ENCODE measurements at regions not wholly inside any gene's neighbourhood (a gene's known extent, or its start where the extent isn't known, plus 50 kb on each side); places are given as distances from the start of the nearest gene placed in this dataset.

DNA sequence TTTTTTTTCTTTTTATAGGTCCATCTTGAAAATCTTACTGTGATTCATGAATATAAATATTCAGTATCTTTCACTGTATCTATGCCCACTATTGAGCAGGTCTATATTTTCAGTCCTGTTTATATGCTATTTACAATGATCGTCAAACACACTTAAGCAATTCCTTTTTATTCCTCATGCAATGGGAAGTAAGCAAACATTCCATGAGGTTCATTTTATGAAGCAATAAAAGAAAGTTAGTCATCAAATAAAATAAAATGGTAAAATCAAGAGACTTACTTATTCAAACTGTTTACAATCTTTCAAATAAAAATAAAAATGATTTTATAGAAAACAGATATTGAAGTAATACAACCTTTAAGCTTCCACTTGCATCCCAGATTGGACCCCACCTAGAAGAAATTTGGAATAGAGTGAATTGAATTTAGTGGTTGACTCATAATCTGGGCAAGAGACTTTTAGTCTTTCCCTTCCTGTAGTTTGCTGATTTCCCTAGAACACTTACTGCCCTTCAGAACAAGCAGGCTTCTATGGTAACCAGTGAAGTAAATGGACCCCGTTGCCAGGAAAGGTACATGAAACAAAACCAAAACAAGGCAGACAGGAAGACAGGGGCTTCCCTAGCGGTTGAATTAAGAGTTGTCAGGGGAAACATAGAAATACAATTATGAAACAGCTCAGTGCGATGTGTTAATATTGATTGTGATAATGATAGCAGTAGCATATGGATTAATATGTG is 241.0 kb upstream of the ATP2B1 start:
- DNase-seq (ENCODE audit: low read depth in 3 of 3, low spot score in 2 of 3): no peak

DNA sequence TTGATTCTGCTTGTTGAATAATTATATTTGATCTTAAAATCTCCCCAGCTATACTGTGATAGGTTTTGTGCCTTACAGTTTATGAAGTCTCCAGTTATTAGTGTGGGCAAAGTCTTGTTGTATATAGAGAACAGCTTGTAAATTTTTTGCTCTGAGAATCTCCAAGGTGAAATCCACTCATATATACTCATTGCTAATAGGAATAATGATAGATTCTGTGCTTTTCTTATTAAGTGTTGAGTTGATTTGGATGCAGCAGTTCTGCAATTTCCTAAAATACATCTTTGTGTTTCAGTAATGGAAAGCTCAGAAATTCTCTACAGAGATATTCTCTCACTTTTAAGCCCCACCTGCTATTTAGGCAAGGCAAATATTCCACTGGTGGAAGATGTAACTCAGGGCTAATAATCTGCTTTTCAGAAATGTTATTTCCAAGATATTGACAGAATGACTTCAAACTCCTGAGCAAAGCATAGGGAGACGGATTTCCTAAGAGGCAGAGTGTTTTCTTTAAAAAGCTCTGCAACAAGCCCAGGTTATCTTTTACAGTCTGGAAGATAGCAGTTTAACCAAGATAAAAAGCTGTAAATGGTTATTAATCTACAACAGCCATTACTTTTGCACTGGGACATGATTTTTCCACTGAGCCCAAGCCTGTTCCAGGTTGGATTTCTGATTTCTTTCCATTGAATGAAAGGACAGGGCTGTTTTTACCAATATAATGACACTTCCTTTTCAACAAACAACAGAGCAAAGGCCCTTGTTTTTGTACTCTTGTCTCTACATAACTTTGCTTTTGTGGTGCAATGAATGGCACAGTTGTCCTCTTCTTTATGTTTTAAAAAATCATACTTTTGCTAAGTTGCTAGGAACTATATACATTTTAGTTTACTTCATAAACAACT is 239.9 kb upstream of the ATP2B1 start:
- no peak for DNase-seq (ENCODE audit: low read depth in 3 of 3, low spot score in 2 of 3)

DNA sequence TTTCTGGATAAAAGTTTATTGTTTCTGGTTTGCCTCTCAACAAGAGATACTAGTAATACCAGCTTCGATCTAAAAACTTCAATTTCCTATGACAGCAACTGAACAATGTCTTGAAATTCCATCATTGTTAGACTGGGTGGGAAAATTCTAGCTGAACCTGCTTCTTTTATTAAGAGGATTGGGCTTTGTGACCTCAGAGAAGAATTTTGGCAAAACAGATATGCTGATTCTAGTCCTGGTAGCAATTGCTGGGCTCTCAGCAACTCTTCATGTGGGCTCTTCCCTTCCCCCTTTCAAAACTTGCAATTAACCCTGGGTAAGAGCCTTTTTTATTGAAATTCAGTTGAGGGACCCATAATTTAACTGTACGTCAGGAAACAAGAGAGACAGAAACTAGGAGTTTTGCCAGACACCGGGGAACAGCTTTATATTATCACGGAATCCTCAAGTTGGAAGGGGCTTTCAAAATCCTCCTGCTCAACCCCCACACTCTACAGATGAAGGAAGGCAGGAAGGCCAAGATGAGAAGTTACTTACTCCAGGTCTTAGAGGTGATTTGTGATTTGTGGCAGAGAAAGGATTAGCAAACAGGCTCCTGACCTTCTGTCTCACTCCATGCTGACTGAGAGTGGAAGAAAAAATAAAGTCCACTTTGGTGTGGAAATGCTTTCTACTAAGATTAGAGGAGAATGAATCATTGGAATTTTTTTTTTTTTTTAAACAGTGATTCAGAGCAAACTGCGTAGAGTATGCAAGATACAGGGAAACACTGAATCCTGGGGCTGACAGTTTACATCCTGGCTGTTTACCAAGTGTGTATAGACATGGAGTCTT is 239.0 kb upstream of the ATP2B1 start:
- DNase-seq (ENCODE audit: low read depth in 3 of 3, low spot score in 2 of 3): peak in 2 of 3 donors; percentile 40 to 65

DNA sequence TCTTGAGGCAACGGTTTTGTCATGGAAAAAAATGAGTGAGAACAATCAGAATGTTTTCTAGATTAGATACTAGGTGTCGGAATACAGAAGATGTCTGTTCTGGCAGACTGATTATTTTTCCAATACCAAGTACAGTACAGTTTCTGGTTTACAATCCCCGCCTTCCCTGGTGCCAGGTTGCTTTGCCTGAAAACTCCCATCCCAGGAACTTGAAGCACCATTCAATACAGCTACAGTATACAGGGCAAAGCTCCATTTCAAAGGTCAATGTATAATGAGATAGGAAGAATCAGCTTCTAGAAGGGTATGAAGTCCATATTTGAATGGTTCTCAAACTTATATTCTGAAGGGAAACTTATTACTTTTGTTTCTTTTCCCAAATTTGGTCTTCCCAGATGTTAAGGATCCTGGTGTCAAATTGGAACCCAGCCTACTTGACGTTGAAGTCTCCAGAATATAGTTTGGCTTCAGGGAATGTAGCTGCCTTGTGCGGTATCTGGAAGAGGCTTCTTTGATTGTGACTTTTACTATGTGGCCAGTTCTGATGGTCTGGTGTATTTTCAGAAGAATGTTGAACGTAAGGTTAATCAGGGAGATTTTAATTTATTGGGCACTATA is 238.0 kb upstream of the ATP2B1 start:
- DNase-seq (ENCODE audit: low read depth in 3 of 3, low spot score in 2 of 3): no peak

DNA sequence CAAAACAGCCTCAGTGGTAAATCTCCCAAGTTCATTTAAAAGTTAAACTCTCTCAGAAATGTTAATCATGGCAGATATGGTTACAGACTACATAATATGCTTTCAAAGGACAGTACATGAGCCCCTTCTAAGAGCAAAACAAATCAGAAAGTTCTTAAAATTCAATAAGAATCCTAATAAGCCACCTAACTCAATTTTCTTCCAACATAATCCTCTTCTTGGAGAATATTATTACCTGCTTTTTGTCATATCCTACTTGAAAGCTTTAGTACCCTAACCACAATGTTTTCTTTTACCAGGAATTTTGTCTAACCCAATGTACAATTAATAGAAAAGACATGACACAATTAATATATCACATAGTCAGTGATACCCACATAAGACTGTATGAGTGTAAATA is 236.5 kb upstream of the ATP2B1 start:
- no peak for DNase-seq (ENCODE audit: low read depth in 3 of 3, low spot score in 2 of 3)

DNA sequence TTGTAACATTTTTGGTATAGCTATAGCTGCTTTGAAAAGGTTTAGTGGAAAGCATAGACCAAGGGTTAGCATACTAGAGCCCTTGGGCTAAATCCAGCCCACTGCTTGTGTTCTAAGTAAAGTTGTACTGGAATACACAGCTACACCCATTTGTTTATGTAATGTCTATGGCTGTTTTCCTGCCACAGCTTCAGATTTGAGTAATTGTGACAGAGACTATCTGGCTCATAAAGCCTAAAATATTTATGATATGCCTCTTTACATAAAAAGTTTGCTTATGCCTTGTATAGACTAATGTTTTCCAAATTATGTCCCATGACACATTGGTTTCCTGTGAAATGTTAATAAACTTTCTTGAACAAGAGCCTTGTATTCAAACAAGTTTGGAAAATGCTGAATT is 234.8 kb upstream of the ATP2B1 start:
- no peak for DNase-seq (ENCODE audit: low read depth in 3 of 3, low spot score in 2 of 3)

DNA sequence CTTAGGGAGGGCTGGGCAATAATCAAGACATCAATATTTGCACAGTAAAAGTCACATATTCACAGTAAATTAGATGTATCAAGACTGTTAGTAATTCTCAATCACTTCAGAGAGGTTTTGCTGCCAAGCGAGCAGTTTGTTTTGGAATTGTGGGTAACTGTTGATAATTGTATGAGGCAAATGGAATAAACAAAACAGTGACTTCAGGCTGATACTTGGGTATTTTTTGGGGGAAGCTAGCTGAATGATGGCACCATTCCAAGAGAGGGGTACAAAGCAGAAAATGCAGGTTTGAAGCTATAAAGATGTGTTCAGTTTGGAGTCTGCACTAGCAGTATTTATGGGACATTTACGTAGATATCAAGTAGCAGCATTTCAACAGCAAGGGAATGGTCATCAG is 232.8 kb upstream of the ATP2B1 start:
- no peak for DNase-seq (ENCODE audit: low read depth in 3 of 3, low spot score in 2 of 3)

DNA sequence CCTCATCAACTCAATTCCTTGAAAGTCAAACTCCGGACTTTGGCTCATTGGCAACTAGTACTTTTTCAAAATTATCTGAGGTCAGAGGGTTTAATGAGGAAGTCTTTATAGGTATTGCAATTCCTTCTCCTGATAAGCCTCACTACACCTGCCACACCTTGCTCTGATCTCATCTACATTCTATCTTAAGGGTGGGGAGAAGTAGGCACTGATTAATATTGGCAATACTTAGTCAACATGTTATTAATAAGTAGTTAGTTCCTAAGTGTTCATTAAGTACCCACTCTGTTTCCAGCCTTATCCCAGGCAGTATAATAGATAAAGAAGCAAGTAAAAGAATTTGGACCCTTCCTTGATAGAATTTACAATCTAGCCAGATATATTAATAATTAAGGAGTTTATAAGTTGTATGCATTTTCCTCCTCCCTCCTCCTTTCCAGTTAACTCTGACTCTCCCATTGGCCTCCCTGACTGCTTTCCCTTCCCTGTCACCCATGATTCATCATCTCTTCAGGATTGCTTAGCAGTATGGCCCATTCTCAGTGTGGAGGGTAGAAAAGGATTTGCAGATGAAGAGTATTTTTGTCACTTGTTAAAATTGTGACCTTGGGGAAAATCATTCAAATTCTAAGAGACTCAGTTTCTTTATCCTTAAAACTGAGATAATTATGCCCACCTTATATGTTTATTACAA is 231.0 kb upstream of the ATP2B1 start:
- no peak for DNase-seq (ENCODE audit: low read depth in 3 of 3, low spot score in 2 of 3)

DNA sequence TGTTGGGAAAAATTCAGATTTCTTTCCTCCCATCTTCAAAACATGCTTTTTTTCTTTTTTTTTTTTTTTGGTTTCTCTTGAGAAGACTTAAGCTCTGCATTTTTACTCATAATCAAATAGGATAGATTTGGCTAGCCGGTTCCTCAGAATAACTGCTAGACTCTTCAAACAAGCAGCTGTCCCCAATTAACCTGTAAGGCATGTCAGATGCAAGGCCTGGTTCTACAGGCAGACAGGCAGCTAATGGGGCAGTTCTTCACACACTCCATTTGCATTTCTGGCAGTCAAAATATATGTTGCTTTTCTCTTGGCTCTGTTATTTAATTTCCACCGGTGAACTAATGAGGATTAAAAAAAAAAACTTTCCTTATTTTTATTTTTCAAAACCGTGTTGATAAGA is 228.0 kb upstream of the ATP2B1 start:
- DNase-seq (ENCODE audit: low read depth in 3 of 3, low spot score in 2 of 3): no peak

DNA sequence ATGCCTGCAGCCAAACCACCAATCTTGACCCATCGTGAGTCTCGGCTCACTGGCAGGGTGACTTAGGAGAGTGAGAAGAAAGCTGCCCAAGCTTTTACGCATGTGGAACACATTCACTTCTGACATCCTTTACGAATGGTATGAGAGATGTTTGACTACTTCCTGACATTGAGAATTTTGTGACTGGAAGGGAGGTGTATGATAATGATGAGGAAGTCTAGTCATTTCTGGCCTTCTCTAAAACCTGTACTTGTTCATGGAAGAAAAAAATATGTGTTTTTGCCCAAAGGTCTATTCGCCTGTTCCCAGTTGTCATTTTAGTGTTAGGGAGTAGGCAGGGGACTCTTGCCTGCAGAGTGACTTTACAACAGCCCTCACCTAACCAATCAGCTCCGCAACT is 227.2 kb upstream of the ATP2B1 start:
- no peak for DNase-seq (ENCODE audit: low read depth in 3 of 3, low spot score in 2 of 3)

DNA sequence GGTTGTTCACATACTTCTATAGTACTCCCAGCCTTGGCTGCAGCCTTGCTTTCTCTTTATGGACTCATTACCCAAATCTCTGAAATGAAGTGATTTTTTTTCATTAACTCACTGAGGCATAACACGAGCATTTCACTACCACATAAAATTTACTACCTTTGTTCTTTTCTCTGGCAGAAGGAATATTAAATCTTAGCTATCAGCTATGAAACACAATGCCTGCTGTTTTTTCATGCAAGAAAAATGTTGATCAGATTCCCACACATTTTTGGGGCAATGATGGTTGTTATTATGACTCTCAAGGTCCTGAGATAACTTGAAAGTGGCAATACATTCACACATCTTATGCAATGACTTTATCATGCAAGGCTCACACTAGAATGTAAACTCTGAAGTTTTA is 225.3 kb upstream of the ATP2B1 start:
- no peak for DNase-seq (ENCODE audit: low read depth in 3 of 3, low spot score in 2 of 3)

DNA sequence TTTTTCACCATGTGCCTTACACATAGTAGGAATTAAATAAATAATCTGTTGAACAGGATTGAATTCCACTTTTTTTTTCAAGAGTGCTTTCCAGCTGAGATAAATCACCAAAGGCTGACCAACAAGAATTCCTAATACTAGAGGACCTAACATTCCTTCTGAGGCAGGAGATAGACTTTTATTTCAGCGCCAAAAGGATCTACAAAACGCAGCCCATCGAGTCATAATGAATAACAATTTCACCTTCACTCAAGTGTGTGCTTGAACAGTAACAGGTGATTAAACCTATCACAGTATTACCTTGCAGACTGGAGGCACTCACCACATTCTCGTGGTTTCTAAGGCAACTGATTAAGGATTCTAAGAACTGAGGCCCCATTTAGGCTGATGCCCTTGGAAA is 224.3 kb upstream of the ATP2B1 start:
- no peak for DNase-seq (ENCODE audit: low read depth in 3 of 3, low spot score in 2 of 3)

DNA sequence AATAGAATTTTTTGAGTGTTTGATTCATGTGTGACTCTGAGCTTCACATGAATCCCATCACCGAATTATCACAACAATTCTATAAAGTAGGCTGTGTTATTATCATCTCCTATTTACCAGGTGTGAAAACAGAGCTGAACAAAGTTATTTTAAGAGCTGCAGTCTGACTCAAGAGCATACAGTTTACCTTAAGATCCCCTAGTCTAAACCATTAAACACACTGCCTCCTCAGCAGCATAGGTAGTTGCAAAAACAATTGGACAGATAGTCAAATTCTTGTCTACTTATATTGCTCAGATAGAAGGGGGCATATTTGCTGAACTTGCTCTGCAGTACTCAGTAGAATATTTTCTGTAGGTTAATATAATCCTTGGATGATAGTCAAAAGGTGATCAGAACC is 219.8 kb upstream of the ATP2B1 start:
- no peak for DNase-seq (ENCODE audit: low read depth in 3 of 3, low spot score in 2 of 3)

DNA sequence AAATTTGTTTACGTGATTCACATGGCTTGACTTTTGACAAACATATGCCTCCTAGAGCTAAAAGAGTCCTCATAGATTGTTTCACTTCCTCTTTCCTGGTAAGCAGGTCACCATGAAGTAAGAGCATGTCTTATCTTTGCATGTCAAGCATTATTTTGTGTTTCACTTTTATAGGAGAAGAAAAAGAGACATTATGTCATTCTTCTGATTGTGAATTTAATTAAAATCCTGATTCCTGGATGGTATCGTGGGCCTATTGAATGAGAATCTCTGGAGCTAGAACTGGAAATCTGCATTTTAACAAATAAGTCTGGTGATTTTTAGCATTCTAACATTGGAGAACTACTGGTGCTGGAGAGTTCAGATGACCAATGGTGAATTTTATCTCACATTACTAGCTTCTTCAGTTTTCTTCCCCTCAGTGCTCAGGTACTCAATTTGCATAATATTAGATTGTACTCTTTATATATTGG is 218.6 kb upstream of the ATP2B1 start:
- DNase-seq (ENCODE audit: low read depth in 3 of 3, low spot score in 2 of 3): no peak

DNA sequence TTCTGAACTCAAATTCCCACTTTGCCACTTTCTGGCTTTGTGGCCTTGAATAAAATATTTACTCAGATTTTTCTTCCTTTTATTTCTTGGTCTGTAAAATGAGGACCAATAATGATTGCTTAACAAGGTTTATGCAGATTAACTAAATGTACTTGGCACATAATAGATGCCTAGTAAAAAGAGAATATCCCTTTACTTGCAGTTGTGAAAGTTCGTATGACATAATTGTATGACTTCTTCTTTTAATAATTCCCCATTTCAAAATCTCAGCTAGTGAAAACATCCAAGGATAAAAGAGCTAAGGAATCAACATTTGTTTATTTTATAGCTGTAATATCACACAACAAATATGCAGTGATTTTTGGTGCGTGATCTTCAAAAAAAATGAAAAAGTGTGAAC is 215.6 kb upstream of the ATP2B1 start:
- no peak for DNase-seq (ENCODE audit: low read depth in 3 of 3, low spot score in 2 of 3)

DNA sequence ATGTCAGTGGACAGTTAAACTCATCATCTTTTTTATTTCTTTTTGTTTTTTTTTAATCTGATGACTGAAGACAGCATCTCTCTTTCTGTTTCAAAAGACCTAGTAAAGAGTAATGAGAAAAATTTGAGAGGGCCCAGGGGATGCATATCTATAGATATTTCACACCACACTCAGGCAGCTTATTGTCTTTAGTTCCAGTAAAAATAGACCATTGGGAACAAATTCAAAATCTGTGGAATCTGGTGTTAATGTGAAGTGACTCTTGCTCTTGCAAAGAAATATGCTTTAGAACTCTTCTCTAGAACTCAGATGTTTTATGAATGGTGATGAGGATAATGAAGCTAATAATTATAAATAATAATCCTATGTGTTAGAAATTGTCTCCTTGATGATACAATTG is 214.5 kb upstream of the ATP2B1 start:
- DNase-seq (ENCODE audit: low read depth in 3 of 3, low spot score in 2 of 3): no peak

DNA sequence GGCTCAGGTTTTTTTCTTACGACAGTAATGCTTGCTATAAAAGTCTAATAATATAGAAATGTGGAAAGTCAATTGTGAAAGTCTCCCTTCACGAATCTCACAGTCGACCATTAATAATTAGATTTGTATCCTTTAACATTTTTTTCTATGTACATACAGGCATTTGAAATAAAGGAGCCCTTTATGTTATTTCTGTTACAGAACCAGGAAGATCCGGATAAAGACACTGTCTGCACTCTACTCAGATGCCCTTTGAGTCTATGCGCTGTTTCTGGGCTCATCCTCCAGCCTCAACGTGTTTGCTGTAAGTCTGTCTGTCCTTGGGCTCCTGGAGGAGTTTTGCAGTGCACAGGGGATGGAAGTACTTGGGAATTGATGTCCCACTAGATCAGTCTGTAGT is 212.2 kb upstream of the ATP2B1 start:
- no peak for DNase-seq (ENCODE audit: low read depth in 3 of 3, low spot score in 2 of 3)

DNA sequence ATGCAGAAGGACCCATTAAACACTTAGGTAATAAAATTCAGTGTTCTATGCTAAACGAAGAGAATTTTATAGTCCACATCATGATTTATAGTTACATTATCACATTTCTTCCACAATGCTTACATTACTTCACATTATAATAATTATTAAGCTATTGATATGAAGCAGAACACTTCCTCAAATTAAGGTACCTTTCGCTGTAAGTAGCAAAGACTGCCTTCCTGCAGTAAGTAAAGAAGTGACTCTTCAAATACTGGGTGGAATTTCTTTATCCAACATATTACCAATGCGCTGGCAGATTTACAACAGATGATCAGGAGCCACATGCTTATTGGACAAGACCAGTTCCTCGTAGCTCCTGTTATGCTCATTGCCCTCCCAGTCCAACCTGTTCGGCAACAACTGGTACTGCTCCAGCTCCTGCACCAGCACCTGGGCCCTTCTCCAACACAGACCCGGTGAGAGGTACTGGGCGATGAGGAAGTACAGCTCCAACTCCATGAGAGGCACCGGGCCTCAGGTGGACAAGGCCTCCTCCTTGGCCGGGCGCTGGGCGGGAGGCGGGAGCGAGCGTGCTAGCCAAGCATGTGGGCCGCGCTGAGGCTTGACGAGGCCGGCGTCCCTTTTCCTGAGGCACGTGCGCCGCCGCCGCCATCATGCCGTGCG is 210.7 kb upstream of the ATP2B1 start:
- no peak for DNase-seq (ENCODE audit: low read depth in 3 of 3, low spot score in 2 of 3)

DNA sequence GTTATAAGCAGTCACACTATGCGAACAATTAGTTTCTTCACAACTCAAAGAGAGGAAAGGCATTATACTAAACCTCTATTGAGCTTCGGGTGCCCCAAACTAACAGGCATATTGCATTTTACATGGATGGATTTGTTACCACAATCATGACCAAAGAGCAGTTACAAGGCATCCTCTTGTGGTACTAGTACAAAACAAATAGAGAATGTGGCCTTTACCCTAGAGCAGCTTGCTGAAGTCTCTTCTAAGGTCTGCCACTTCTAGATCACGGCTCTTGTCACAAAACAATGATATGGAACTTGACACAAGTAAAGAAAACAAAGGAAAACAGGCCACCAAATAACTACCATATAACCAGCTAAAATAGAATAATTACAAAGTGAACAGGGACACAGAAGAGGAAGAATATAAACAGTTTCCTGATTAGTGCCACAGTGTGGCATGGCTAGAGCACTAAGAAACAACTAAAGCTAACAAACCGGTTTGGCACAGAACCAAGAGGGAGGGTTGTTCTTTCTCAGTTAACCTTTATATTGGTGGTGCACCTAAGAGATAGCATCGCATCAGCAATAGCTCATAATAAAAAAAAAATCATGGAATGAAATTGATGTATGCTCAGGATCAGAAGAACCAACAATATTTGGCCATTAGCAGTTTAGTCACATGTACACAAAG is 209.7 kb upstream of the ATP2B1 start:
- DNase-seq (ENCODE audit: low read depth in 3 of 3, low spot score in 2 of 3): no peak

Measured in right renal cortex interstitium (tissue), 3 donors.